HEK293 (cell line): ENCODE measurements at regions not wholly inside any gene's neighbourhood (a gene's known extent, or its start where the extent isn't known, plus 50 kb on each side); places are given as distances from the start of the nearest gene placed in this dataset.
A peak's percentile ranks its signal among the peaks of the same experiment; 100 is the strongest.

ENCODE experiments used
- CTCF ChIA-PET: fragments of 350-600 bp; formaldehyde crosslinking; extraction: SDS; loops from one replicate; lab custom pipeline; 2021; ENCODE audit warnings: antibody characterized with exemption; lab: Yijun Ruan, JAX
- POLR2A ChIA-PET: fragments of 300-600 bp; formaldehyde crosslinking; extraction: SDS; loops from one replicate; lab custom pipeline; 2020; ENCODE audit warnings: antibody characterized with exemption, inconsistent platforms; lab: Yijun Ruan, JAX
- H3K27ac ChIP-seq: fragments of 200-500 bp; sonication (Bioruptor generic); 2 replicates; pipeline ENCODE4 v1.5.1; 2014; ENCODE audit warnings: low read depth, low read length, control low read depth, inconsistent platforms; ENCODE audit errors: extremely low read depth
- H3K36me3 ChIP-seq, 2 experiments: fragments of 200-500 bp in 1 of 2; sonication (Bioruptor generic) in 1 of 2; 1 replicate in 1 of 2; 2 replicates in 1 of 2; pipeline ENCODE4 v1.5.1; 2014 to 2017; ENCODE audit warnings: inconsistent platforms in 2 of 2, low read length in 2 of 2; ENCODE audit not compliant: control insufficient read depth in 2 of 2, insufficient read depth in 1 of 2
- H3K4me1 ChIP-seq: fragments of 200-500 bp; sonication (Bioruptor generic); 2 replicates; pipeline ENCODE4 v1.5.1; 2014; ENCODE audit warnings: mild to moderate bottlenecking, low read length, inconsistent platforms; ENCODE audit not compliant: control insufficient read depth, insufficient read depth
- H3K4me3 ChIP-seq: 2 replicates; pipeline ENCODE4 v1.5.1; 2011; ENCODE audit warnings: low read depth, mild to moderate bottlenecking, control low read depth, low read length, moderate library complexity
- H3K9me3 ChIP-seq: fragments of 200-500 bp; sonication (Bioruptor generic); 2 replicates; pipeline ENCODE4 v1.5.1; 2014; ENCODE audit warnings: low read depth, low read length, inconsistent platforms; ENCODE audit not compliant: control insufficient read depth, insufficient read depth
- FEZF1 ChIP-seq: fragments of 450-650 bp; formaldehyde crosslinking; IDR thresholded peaks from 2 replicates; pipeline ENCODE4 v1.5.1; 2016; ENCODE audit warnings: missing biosample characterization, missing genetic modification characterization
- GLI2 ChIP-seq: fragments of 450-650 bp; formaldehyde crosslinking; IDR thresholded peaks from 2 replicates; pipeline ENCODE4; 2017; ENCODE audit warnings: missing biosample characterization, missing genetic modification characterization, low read depth, borderline replicate concordance
- GLI4 ChIP-seq: fragments of 450-650 bp; formaldehyde crosslinking; IDR thresholded peaks from 2 replicates; pipeline ENCODE4 v1.5.1; 2016; ENCODE audit warnings: missing biosample characterization, missing genetic modification characterization
- ZNF114 ChIP-seq: fragments of 450-650 bp; formaldehyde crosslinking; IDR thresholded peaks from 2 replicates; pipeline ENCODE4 v1.5.0; 2017; ENCODE audit warnings: missing biosample characterization, missing genetic modification characterization
- ZNF138 ChIP-seq: fragments of 450-650 bp; formaldehyde crosslinking; IDR thresholded peaks from 2 replicates; pipeline ENCODE4 v1.5.1; 2016; ENCODE audit warnings: missing biosample characterization, missing genetic modification characterization, borderline replicate concordance
- ZNF140 ChIP-seq: fragments of 450-650 bp; formaldehyde crosslinking; IDR thresholded peaks from 2 replicates; pipeline ENCODE4 v1.5.1; 2016; ENCODE audit warnings: missing biosample characterization, missing genetic modification characterization
- ZNF157 ChIP-seq: fragments of 450-650 bp; formaldehyde crosslinking; IDR thresholded peaks from 2 replicates; pipeline ENCODE4 v1.5.1; 2016; ENCODE audit warnings: missing biosample characterization, missing genetic modification characterization
- ZNF274 ChIP-seq, 2 experiments: fragments of 200-500 bp in 1 of 2; fragments of 450-650 bp in 1 of 2; sonication (Bioruptor generic) in 1 of 2; formaldehyde crosslinking in 1 of 2; IDR thresholded peaks; 2 replicates each; pipeline versions ENCODE4 v1.5.1 to v1.6.1; 2014 to 2016; ENCODE audit warnings: borderline replicate concordance in 1 of 2, inconsistent platforms in 1 of 2, low read length in 1 of 2, missing biosample characterization in 1 of 2, missing genetic modification characterization in 1 of 2
- ZNF560 ChIP-seq: fragments of 450-650 bp; formaldehyde crosslinking; IDR thresholded peaks from 2 replicates; pipeline ENCODE4 v1.5.1; 2017; ENCODE audit warnings: missing biosample characterization, missing genetic modification characterization, borderline replicate concordance
- ZNF624 ChIP-seq: fragments of 450-650 bp; formaldehyde crosslinking; IDR thresholded peaks from 2 replicates; pipeline ENCODE4 v1.5.1; 2017; ENCODE audit warnings: missing biosample characterization, missing genetic modification characterization
- ZNF830 ChIP-seq: fragments of 450-650 bp; IDR thresholded peaks from 2 replicates; pipeline ENCODE4 v1.5.0; 2018; ENCODE audit warnings: missing biosample characterization, missing genetic modification characterization, low read depth, mild to moderate bottlenecking, moderate library complexity
- ZNF837 ChIP-seq: fragments of 450-650 bp; formaldehyde crosslinking; IDR thresholded peaks from 2 replicates; pipeline ENCODE4 v1.5.1; 2016; ENCODE audit warnings: missing biosample characterization, missing genetic modification characterization
- TF ChIP-seq, protein P1 (sequence below): fragments of 450-650 bp; formaldehyde crosslinking; IDR thresholded peaks from 2 replicates; pipeline ENCODE4 v1.5.1; 2017; ENCODE audit warnings: missing biosample characterization, missing genetic modification characterization
- TF ChIP-seq, protein P2 (sequence below): fragments of 450-650 bp; formaldehyde crosslinking; IDR thresholded peaks from 2 replicates; pipeline ENCODE4; 2016; ENCODE audit warnings: missing biosample characterization, missing genetic modification characterization
- TF ChIP-seq, protein P3 (sequence below): fragments of 450-650 bp; formaldehyde crosslinking; conservative IDR thresholded peaks from 2 replicates; pipeline ENCODE4 v1.5.1; 2016; ENCODE audit warnings: low read depth, missing biosample characterization, missing genetic modification characterization
- TF ChIP-seq, protein P4 (sequence below): fragments of 450-650 bp; formaldehyde crosslinking; IDR thresholded peaks from 2 replicates; pipeline ENCODE4 v1.5.1; 2016; ENCODE audit warnings: missing biosample characterization, missing genetic modification characterization
- TF ChIP-seq, protein P5 (sequence below): fragments of 450-650 bp; formaldehyde crosslinking; IDR thresholded peaks from 2 replicates; pipeline ENCODE4 v1.5.1; 2017; ENCODE audit warnings: missing biosample characterization, missing genetic modification characterization

DNA sequence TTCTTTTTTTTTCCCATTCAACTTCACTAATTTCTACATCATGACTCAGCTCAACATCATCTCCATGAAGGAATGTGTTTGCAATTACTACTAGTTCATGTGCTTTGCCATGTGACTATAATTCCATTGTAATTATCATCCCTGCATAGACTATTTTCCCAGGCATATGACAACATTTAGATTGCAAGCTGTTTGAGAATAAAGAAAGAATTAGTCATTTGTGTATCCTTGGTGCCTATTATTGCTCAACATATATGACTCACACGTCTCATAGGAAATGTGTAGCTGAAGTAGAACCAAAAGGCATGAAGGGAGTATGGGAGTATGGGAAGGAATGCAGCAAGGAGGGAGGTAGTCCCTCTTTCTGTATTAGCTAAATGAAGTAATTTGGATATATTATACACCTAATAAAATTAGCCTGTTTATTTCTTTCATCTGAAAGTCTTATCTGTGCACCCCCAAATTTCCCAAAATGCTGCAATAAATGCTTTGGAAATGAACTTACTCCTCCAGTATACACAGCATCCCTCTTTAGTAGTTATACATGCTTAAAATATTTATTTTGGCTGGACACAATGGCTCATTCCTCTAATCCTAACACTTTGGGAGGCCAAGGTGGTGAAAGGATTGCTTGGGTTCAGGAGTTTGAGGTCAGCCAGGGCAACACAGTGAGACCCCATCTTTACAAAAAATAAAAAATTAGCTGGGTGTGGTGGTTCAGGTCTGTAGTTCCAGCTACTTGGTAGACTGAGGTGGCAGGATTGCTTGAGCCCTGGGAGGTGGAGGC is 316.9 kb upstream of the ADGRL4 start (continued):
- TF ChIP-seq FEZF1 (tag by site-specific recombination) (no peak), ZNF114 (tag by site-specific recombination) (no peak), ZNF274 (IDR thresholded peaks at IDR 0.05; ENCODE audit: low read length) (no peak), ZNF274 (tag by site-specific recombination; IDR thresholded peaks at IDR 0.05; ENCODE audit: borderline replicate concordance) (no peak)

DNA sequence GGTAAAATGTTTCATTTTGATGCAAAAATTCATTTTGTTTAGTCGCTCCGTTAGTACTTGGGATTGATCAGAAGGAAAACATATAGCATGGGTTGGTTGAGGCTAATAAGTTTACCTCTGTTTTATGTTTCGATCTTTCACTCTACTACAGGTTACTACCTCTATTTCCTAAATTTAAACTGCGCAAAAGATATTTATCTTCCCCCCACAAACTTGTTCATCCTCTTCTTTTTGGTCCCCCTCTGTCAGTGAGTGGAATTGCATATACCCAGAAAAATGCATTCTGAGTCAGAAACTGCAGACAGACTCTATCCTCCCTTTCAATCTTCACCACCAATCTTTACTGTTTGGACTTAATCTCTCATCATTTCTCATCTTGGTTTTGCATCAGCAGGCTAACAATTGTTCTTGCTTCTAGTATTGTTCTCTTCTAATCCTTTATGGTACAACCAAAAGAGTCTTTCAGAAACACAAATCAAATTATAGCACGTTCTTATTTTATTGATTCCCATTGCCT is 316.0 kb upstream of the ADGRL4 start:
- H3K9me3 ChIP-seq: no peaks in the 10 kb centered on the region
- no peak overlapping the region for H3K27ac ChIP-seq
- CTCF ChIA-PET: no interaction called here
- TF ChIP-seq ZNF624 (tag by site-specific recombination) (no peak), ZNF140 (peak; percentile 33; the same call in 1 of the 2 replicates)
- TF ChIP-seq, all 188 proteins: peak for 1
- POLR2A ChIA-PET: no interaction called here
- H3K4me1 ChIP-seq: no peaks in the 10 kb centered on the region
- no peak overlapping the region for H3K4me3 ChIP-seq
- H3K36me3 ChIP-seq: no peaks in the 10 kb centered on the region

GRCh38 chr1:79312438-79312837 is 305.9 kb upstream of the ADGRL4 start:
- POLR2A ChIA-PET: no interaction called here
- H3K9me3 ChIP-seq: no peaks in the 10 kb centered on the region
- CTCF ChIA-PET: interaction anchor here (0.6 kb wide), 1 partner anchor 935 kb away, joined by 3 read pairs; no protein-coding TSS in a partner anchor
- no peaks in the 10 kb centered on the region for H3K36me3 ChIP-seq
- no peaks in the 10 kb centered on the region for H3K4me1 ChIP-seq
- TF ChIP-seq, protein P1, sequence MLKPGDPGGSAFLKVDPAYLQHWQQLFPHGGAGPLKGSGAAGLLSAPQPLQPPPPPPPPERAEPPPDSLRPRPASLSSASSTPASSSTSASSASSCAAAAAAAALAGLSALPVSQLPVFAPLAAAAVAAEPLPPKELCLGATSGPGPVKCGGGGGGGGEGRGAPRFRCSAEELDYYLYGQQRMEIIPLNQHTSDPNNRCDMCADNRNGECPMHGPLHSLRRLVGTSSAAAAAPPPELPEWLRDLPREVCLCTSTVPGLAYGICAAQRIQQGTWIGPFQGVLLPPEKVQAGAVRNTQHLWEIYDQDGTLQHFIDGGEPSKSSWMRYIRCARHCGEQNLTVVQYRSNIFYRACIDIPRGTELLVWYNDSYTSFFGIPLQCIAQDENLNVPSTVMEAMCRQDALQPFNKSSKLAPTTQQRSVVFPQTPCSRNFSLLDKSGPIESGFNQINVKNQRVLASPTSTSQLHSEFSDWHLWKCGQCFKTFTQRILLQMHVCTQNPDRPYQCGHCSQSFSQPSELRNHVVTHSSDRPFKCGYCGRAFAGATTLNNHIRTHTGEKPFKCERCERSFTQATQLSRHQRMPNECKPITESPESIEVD (tag by site-specific recombination): no peak
- TF ChIP-seq ZNF560 (tag by site-specific recombination) (no peak), GLI4 (no peak), ZNF837 (no peak), GLI2 (tag by site-specific recombination) (no peak), FEZF1 (tag by site-specific recombination) (no peak), ZNF157 (tag by site-specific recombination) (no peak), ZNF830 (tag by site-specific recombination) (no peak), ZNF138 (no peak), ZNF140 (no peak)
- TF ChIP-seq, protein P2, sequence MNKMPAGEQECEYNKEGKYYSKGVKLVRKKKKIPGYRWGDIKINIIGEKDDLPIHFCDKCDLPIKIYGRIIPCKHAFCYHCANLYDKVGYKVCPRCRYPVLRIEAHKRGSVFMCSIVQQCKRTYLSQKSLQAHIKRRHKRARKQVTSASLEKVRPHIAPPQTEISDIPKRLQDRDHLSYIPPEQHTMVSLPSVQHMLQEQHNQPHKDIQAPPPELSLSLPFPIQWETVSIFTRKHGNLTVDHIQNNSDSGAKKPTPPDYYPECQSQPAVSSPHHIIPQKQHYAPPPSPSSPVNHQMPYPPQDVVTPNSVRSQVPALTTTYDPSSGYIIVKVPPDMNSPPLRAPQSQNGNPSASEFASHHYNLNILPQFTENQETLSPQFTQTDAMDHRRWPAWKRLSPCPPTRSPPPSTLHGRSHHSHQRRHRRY: no peak
- TF ChIP-seq, protein P3, sequence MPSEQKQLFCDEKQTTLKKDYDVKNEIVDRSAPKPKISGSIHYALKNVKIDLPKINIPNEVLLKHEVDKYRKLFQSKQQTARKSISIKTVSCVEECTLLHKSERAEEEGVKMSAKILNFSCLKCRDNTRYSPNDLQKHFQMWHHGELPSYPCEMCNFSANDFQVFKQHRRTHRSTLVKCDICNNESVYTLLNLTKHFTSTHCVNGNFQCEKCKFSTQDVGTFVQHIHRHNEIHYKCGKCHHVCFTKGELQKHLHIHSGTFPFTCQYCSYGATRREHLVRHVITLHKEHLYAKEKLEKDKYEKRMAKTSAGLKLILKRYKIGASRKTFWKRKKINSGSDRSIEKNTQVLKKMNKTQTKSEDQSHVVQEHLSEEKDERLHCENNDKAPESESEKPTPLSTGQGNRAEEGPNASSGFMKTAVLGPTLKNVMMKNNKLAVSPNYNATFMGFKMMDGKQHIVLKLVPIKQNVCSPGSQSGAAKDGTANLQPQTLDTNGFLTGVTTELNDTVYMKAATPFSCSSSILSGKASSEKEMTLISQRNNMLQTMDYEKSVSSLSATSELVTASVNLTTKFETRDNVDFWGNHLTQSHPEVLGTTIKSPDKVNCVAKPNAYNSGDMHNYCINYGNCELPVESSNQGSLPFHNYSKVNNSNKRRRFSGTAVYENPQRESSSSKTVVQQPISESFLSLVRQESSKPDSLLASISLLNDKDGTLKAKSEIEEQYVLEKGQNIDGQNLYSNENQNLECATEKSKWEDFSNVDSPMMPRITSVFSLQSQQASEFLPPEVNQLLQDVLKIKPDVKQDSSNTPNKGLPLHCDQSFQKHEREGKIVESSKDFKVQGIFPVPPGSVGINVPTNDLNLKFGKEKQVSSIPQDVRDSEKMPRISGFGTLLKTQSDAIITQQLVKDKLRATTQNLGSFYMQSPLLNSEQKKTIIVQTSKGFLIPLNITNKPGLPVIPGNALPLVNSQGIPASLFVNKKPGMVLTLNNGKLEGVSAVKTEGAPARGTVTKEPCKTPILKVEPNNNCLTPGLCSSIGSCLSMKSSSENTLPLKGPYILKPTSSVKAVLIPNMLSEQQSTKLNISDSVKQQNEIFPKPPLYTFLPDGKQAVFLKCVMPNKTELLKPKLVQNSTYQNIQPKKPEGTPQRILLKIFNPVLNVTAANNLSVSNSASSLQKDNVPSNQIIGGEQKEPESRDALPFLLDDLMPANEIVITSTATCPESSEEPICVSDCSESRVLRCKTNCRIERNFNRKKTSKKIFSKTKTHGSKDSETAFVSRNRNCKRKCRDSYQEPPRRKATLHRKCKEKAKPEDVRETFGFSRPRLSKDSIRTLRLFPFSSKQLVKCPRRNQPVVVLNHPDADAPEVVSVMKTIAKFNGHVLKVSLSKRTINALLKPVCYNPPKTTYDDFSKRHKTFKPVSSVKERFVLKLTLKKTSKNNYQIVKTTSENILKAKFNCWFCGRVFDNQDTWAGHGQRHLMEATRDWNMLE (tag by site-specific recombination): no peak
- TF ChIP-seq, protein P4, sequence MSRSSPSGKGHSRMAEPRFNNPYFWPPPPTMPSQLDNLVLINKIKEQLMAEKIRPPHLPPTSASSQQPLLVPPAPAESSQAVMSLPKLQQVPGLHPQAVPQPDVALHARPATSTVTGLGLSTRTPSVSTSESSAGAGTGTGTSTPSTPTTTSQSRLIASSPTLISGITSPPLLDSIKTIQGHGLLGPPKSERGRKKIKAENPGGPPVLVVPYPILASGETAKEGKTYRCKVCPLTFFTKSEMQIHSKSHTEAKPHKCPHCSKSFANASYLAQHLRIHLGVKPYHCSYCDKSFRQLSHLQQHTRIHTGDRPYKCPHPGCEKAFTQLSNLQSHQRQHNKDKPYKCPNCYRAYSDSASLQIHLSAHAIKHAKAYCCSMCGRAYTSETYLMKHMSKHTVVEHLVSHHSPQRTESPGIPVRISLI (tag by site-specific recombination): no peak
- TF ChIP-seq, protein P5, sequence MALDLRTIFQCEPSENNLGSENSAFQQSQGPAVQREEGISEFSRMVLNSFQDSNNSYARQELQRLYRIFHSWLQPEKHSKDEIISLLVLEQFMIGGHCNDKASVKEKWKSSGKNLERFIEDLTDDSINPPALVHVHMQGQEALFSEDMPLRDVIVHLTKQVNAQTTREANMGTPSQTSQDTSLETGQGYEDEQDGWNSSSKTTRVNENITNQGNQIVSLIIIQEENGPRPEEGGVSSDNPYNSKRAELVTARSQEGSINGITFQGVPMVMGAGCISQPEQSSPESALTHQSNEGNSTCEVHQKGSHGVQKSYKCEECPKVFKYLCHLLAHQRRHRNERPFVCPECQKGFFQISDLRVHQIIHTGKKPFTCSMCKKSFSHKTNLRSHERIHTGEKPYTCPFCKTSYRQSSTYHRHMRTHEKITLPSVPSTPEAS (tag by site-specific recombination): no peak
- no peak overlapping the region for H3K4me3 ChIP-seq
- H3K27ac ChIP-seq: no peak overlapping the region
